GM12891 (cell line): ENCODE measurements at regions not wholly inside any gene's neighbourhood (a gene's known extent, or its start where the extent isn't known, plus 50 kb on each side); places are given as distances from the start of the nearest gene placed in this dataset.

ENCODE experiments used
- POLR2A ChIP-seq: IDR thresholded peaks from 2 replicates; pipeline ENCODE4 v1.6.1; 2011; ENCODE audit warnings: low read depth, low read length, control low read depth
- POLR2AphosphoS5 ChIP-seq: IDR thresholded peaks from 2 replicates; pipeline ENCODE4 v1.6.1; 2011; ENCODE audit warnings: low read depth, low read length, control low read depth
- TAF1 ChIP-seq: IDR thresholded peaks from 2 replicates; pipeline ENCODE4 v1.6.1; 2011; ENCODE audit warnings: low read depth, low read length, control low read depth

GRCh38 chr18:75656563-75657247 lies 229.2 kb upstream of the SMIM21 start:
- TF ChIP-seq TAF1 (no peak), POLR2AphosphoS5 (no peak), POLR2A (no peak)
